Liver (tissue), 2 donors: ENCODE measurements at regions not wholly inside any gene's neighbourhood (a gene's known extent, or its start where the extent isn't known, plus 50 kb on each side); places are given as distances from the start of the nearest gene placed in this dataset.

Experiments used
- CTCF ChIP-seq: fragments of 150-350 bp; IDR thresholded peaks from 2 replicates; pipeline ENCODE4 v1.5.1; 2017; ENCODE audit warnings: improper control_type of control experiment, low read depth, low read length; ENCODE audit not compliant: missing input control
- REST ChIP-seq: IDR thresholded peaks from 2 replicates; pipeline ENCODE4 v1.6.1; 2016; ENCODE audit warnings: antibody characterized with exemption, mild to moderate bottlenecking
- donor health status: healthy.

GRCh38 chr9:23608456-23608855 lies 217.6 kb downstream of the ELAVL2 start:
- no peak for TF ChIP-seq REST
- no peak for TF ChIP-seq CTCF
